OCI-LY7 (cell line): ENCODE measurements at regions not wholly inside any gene's neighbourhood (a gene's known extent, or its start where the extent isn't known, plus 50 kb on each side); places are given as distances from the start of the nearest gene placed in this dataset.

Experiments
- BruUV-seq: library from RNA; stranded (reverse); fragments of 400-500 nt; replicated peaks from 2 replicates; lab custom pipeline; 2021; lab: Mats Ljungman, UMichigan
- CTCF ChIA-PET: fragments of 300-600 bp; sonication (Branson Sonifier 250); formaldehyde crosslinking; loops from one replicate; lab custom pipeline; 2022; ENCODE audit warnings: antibody characterized with exemption; ENCODE audit not compliant: unreplicated experiment; lab: Charles Lee
- POLR2A ChIA-PET: fragments of 300-600 bp; sonication (Branson Sonifier 250); formaldehyde crosslinking; loops from one replicate; lab custom pipeline; 2022; ENCODE audit warnings: antibody characterized with exemption; lab: Charles Lee
- DNase-seq: peaks from one replicate; pipeline ENCODE4 v3.0.0-alpha.2; 2015; ENCODE audit warnings: low spot score
- H2AFZ ChIP-seq: fragments of 200-600 bp; sonication (generic), shearing (Covaris generic); 2 replicates; pipeline ENCODE4 v1.6.1; 2014; ENCODE audit warnings: mild to moderate bottlenecking, antibody characterized with exemption, low read length, moderate library complexity
- H3K27ac ChIP-seq: fragments of 200-600 bp; sonication (generic); 2 replicates; pipeline ENCODE4 v1.5.1; 2014; ENCODE audit warnings: mixed run types, low read depth, mild to moderate bottlenecking, moderate library complexity, low read length, inconsistent platforms; ENCODE audit not compliant: poor library complexity, severe bottlenecking
- H3K36me3 ChIP-seq: fragments of 200-600 bp; sonication (generic); 2 replicates; pipeline ENCODE4 v1.6.1; 2014; ENCODE audit warnings: mild to moderate bottlenecking, antibody characterized with exemption, low read length, moderate library complexity, mixed read lengths; ENCODE audit not compliant: insufficient read depth
- H3K4me1 ChIP-seq: fragments of 200-600 bp; sonication (generic); 2 replicates; pipeline ENCODE4 v1.5.1; 2014; ENCODE audit warnings: mild to moderate bottlenecking, low read length; ENCODE audit not compliant: insufficient read depth, poor library complexity, severe bottlenecking
- H3K4me2 ChIP-seq: fragments of 200-600 bp; sonication (generic); 2 replicates; pipeline ENCODE4 v1.6.1; 2014; ENCODE audit warnings: mild to moderate bottlenecking, low read length
- H3K4me3 ChIP-seq: fragments of 200-600 bp; sonication (generic); 2 replicates; pipeline ENCODE4 v1.5.1; 2014; ENCODE audit warnings: mild to moderate bottlenecking, low read depth, low read length; ENCODE audit not compliant: poor library complexity, severe bottlenecking
- H3K79me2 ChIP-seq: fragments of 200-600 bp; sonication (generic); 2 replicates; pipeline ENCODE4 v1.6.1; 2016; ENCODE audit warnings: low read depth, mild to moderate bottlenecking, low read length, moderate library complexity, mixed read lengths; ENCODE audit not compliant: insufficient read depth
- H3K9me2 ChIP-seq: fragments of 200-600 bp; sonication (generic); 2 replicates; pipeline ENCODE4 v1.6.1; 2016; ENCODE audit warnings: mild to moderate bottlenecking, low read length, mixed read lengths; ENCODE audit not compliant: insufficient read depth
- H3K9me3 ChIP-seq: fragments of 200-600 bp; sonication (generic); 2 replicates; pipeline ENCODE4 v1.6.1; 2014; ENCODE audit warnings: mild to moderate bottlenecking, mixed run types, low read length, mixed read lengths
- H4K20me1 ChIP-seq: fragments of 200-600 bp; sonication (generic); 2 replicates; pipeline ENCODE4 v1.6.1; 2014; ENCODE audit warnings: mild to moderate bottlenecking, antibody characterized with exemption, low read length, moderate library complexity, mixed read lengths; ENCODE audit not compliant: insufficient read depth
- CTCF ChIP-seq: fragments of 200-600 bp; sonication (generic); conservative IDR thresholded peaks from 2 replicates; pipeline ENCODE4 v1.5.1; 2014; ENCODE audit warnings: mild to moderate bottlenecking, antibody characterized with exemption, low read length, moderate library complexity, mixed read lengths
- EZH2phosphoT487 ChIP-seq: fragments of 200-600 bp; sonication (generic); IDR thresholded peaks from 2 replicates; pipeline ENCODE4 v1.6.1; 2018; ENCODE audit warnings: low read depth, borderline replicate concordance, mild to moderate bottlenecking, mixed run types, antibody characterized with exemption, low read length, moderate library complexity, mixed read lengths
- intact Hi-C: fragments of 100-400 bp; cut with micrococcal nuclease; formaldehyde crosslinking; loops from one replicate; pipeline ENCODE4 v1.10.0; 2022; ENCODE audit not compliant: unreplicated experiment

GRCh38 chr1:61531716-61532115, 193.2 kb downstream of the TM2D1 start:
- Histone ChIP-seq H3K4me2 (no peak overlapping the region), H3K36me3 (no peaks in the 10 kb centered on the region), H3K9me3 (no peaks in the 10 kb centered on the region), H3K79me2 (no peaks in the 10 kb centered on the region), H3K4me1 (no peaks in the 10 kb centered on the region), H3K27ac (no peak overlapping the region), H2AFZ (no peak overlapping the region), H4K20me1 (no peaks in the 10 kb centered on the region), H3K4me3 (no peak overlapping the region), H3K9me2 (no peaks in the 10 kb centered on the region)
- BruUV-seq = no TSS peak
- DNase-seq = no peak
- TF ChIP-seq CTCF (no peak), EZH2phosphoT487 (no peak)
- POLR2A ChIA-PET = interaction anchor here (0.6 kb wide), 1 partner anchor 337 kb away, joined by 3 read pairs; no protein-coding TSS in a partner anchor
- CTCF ChIA-PET = no interaction called here
- intact Hi-C loops = no loop called here

DNA sequence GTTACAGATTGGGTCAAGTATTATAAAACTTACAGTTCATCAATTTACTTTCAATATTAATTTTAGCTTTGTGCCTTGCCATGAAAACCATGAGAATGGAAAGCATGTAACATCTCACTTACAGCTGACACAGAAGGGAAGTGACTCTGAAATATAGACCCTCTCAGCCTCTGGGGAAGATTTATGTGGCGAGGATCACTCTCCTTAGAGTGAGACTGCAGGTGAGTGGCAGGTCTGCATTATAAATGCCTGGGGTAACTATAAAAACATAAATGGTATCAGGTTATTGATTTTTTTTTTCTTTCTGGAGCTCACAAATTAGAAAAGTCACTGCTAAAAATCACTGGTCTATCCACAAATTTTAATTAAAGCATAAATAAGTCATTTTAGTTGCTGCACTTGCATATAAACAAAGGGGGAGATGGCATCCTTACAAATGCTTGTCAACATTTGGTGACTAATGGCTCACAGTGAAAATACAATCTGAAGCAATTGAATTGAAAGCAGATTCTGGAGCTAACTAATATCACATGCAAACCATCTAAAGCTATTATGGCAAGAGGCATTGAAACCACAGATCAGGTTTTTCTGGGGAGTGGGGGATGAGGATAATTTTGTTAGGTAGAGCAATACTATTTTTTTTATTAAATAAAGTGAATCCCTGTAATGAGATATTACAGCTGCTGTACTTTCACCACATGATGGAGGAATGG, 200.9 kb downstream of the TM2D1 start:
- no peak overlapping the region for H3K4me3 ChIP-seq
- no peaks in the 10 kb centered on the region for H3K9me3 ChIP-seq
- TF ChIP-seq CTCF = no peak
- TF ChIP-seq EZH2phosphoT487 = no peak
- intact Hi-C loops = no loop called here
- no peaks in the 10 kb centered on the region for H3K79me2 ChIP-seq
- CTCF ChIA-PET = no interaction called here
- POLR2A ChIA-PET = interaction anchor here (0.7 kb wide), 1 partner anchor 1225 kb away, joined by 4 read pairs; no protein-coding TSS in a partner anchor
- no peaks in the 10 kb centered on the region for H4K20me1 ChIP-seq
- DNase-seq = no peak
- H3K9me2 ChIP-seq = no peaks in the 10 kb centered on the region
- no TSS peak for BruUV-seq
- H3K36me3 ChIP-seq = no peaks in the 10 kb centered on the region
- no peaks in the 10 kb centered on the region for H3K4me1 ChIP-seq
- no peak overlapping the region for H3K4me2 ChIP-seq
- H2AFZ ChIP-seq = no peak overlapping the region
- H3K27ac ChIP-seq = no peak overlapping the region

DNA sequence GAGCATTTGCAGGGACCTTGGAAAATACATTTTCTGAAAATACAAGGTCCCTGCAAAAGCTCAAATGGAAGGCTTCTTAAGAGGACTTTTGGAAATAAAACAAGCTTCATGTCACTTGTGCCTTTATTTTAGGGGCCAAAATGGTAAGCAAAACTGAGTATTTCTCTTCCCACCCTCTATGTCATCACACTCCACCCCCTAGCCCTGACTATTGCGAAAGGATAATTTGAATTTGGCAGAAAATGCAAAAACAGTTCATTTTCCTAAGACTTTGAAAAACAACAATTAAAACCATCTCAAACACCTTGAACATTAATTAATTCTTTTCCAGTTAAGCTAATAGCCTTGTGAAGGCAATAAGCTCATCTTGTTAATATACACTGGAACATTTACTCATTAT, 201.7 kb downstream of the TM2D1 start:
- DNase-seq = no peak
- POLR2A ChIA-PET = interaction anchor here (0.7 kb wide), 2 partner anchors 504 to 1224 kb away, joined by 3 to 4 read pairs; no protein-coding TSS in a partner anchor
- Histone ChIP-seq H3K4me3 (no peak overlapping the region), H3K36me3 (no peaks in the 10 kb centered on the region), H3K4me2 (no peak overlapping the region), H4K20me1 (no peaks in the 10 kb centered on the region), H3K9me2 (no peaks in the 10 kb centered on the region), H3K27ac (no peak overlapping the region), H3K79me2 (no peaks in the 10 kb centered on the region), H3K4me1 (no peaks in the 10 kb centered on the region), H2AFZ (no peak overlapping the region), H3K9me3 (no peaks in the 10 kb centered on the region)
- BruUV-seq = no TSS peak
- intact Hi-C loops = no loop called here
- CTCF ChIA-PET = no interaction called here
- no peak for TF ChIP-seq EZH2phosphoT487
- no peak for TF ChIP-seq CTCF
